Endothelial cell (in vitro differentiated cells): ENCODE measurements at regions not wholly inside any gene's neighbourhood (a gene's known extent, or its start where the extent isn't known, plus 50 kb on each side); places are given as distances from the start of the nearest gene placed in this dataset.

Source experiments
- DNase-seq: peaks from one replicate; pipeline ENCODE4 v3.0.0; 2021; ENCODE audit warnings: low spot score
- H3K27ac Mint-ChIP-seq: one replicate; pipeline ENCODE4 v1.8.0; 2021; ENCODE audit warnings: mixed read lengths, inconsistent platforms; ENCODE audit not compliant: unreplicated experiment
- H3K27me3 Mint-ChIP-seq: one replicate; pipeline ENCODE4 v1.8.0; 2021; ENCODE audit warnings: mild to moderate bottlenecking, moderate library complexity, mixed read lengths, inconsistent platforms; ENCODE audit not compliant: unreplicated experiment
- H3K36me3 Mint-ChIP-seq: one replicate; pipeline ENCODE4 v1.8.0; 2021; ENCODE audit warnings: mild to moderate bottlenecking, low read depth, mixed read lengths, inconsistent platforms; ENCODE audit not compliant: unreplicated experiment
- H3K4me1 Mint-ChIP-seq: one replicate; pipeline ENCODE4 v1.8.0; 2021; ENCODE audit warnings: mild to moderate bottlenecking, mixed read lengths, inconsistent platforms; ENCODE audit not compliant: unreplicated experiment
- H3K4me3 Mint-ChIP-seq: one replicate; pipeline ENCODE4 v1.8.0; 2021; ENCODE audit warnings: mild to moderate bottlenecking, mixed read lengths, inconsistent platforms; ENCODE audit not compliant: unreplicated experiment
- H3K9me3 Mint-ChIP-seq: one replicate; pipeline ENCODE4 v1.8.0; 2021; ENCODE audit warnings: mixed read lengths, inconsistent platforms; ENCODE audit not compliant: unreplicated experiment
- CTCF ChIP-seq: fragments of 200-600 bp; sonication (generic); IDR thresholded peaks from one replicate; pipeline ENCODE4 v1.5.0; 2021; ENCODE audit warnings: antibody characterized with exemption; ENCODE audit not compliant: unreplicated experiment

- H3K9me3 Mint-ChIP-seq = no peaks in the 10 kb centered on the region
- peaks cover 1% of the 10 kb centered on the region for H3K27me3 Mint-ChIP-seq
- no peak overlapping the region for H3K4me3 Mint-ChIP-seq
- DNase-seq = no peak
- H3K4me1 Mint-ChIP-seq = no peaks in the 10 kb centered on the region
- H3K36me3 Mint-ChIP-seq = no peaks in the 10 kb centered on the region
- H3K27ac Mint-ChIP-seq = no peak overlapping the region
- no peak for TF ChIP-seq CTCF
Observed at GRCh38 chr12:91763654-91764370, 381.8 kb downstream of the BTG1 start.

GRCh38 chr12:91753649-91754048, 392.0 kb downstream of the BTG1 start:
- Mint-ChIP-seq H3K27ac (no peak overlapping the region), H3K9me3 (peaks cover 8% of the 10 kb centered on the region), H3K4me1 (no peaks in the 10 kb centered on the region), H3K36me3 (peaks cover 3% of the 10 kb centered on the region), H3K4me3 (no peak overlapping the region), H3K27me3 (no peaks in the 10 kb centered on the region)
- no peak for DNase-seq
- TF ChIP-seq CTCF = no peak

- DNase-seq = no peak
- Mint-ChIP-seq H3K36me3 (no peaks in the 10 kb centered on the region), H3K27me3 (no peaks in the 10 kb centered on the region), H3K4me1 (no peaks in the 10 kb centered on the region), H3K9me3 (no peaks in the 10 kb centered on the region), H3K4me3 (no peak overlapping the region), H3K27ac (no peak overlapping the region)
- no peak for TF ChIP-seq CTCF
Observed at GRCh38 chr12:91746976-91747375, 398.7 kb downstream of the BTG1 start.

DNA sequence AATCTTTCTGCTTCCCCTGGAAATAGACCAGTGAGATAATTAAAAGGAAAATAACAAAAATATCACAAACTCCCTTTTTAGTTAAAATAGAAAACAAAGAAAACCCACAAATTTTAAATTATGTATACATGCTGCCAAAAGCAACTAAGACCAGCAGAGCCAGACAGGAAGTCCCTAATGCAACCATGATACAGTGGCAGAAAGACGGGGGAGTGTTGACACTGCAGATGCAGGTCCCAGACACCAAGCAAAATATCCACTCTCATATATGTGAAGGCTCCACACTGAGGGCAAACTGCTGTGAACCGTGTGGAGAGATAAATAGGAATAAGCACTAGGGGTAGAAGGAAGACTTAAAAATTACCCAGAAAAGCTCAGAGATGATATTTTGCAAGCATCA, 401.0 kb downstream of the BTG1 start:
- no peaks in the 10 kb centered on the region for H3K36me3 Mint-ChIP-seq
- no peak overlapping the region for H3K27ac Mint-ChIP-seq
- no peaks in the 10 kb centered on the region for H3K4me1 Mint-ChIP-seq
- H3K9me3 Mint-ChIP-seq = no peaks in the 10 kb centered on the region
- DNase-seq = no peak
- no peak overlapping the region for H3K4me3 Mint-ChIP-seq
- no peaks in the 10 kb centered on the region for H3K27me3 Mint-ChIP-seq
- no peak for TF ChIP-seq CTCF

GRCh38 chr12:91743704-91744321, 401.8 kb downstream of the BTG1 start:
- Mint-ChIP-seq H3K27ac (no peak overlapping the region), H3K27me3 (no peaks in the 10 kb centered on the region), H3K36me3 (no peaks in the 10 kb centered on the region), H3K9me3 (no peaks in the 10 kb centered on the region), H3K4me3 (no peak overlapping the region), H3K4me1 (no peaks in the 10 kb centered on the region)
- TF ChIP-seq CTCF = no peak
- DNase-seq = no peak
